ENCODE measurements at regions not wholly inside any gene's neighbourhood (a gene's known extent, or its start where the extent isn't known, plus 50 kb on each side); places are given as distances from the start of the nearest gene placed in this dataset.

DNA sequence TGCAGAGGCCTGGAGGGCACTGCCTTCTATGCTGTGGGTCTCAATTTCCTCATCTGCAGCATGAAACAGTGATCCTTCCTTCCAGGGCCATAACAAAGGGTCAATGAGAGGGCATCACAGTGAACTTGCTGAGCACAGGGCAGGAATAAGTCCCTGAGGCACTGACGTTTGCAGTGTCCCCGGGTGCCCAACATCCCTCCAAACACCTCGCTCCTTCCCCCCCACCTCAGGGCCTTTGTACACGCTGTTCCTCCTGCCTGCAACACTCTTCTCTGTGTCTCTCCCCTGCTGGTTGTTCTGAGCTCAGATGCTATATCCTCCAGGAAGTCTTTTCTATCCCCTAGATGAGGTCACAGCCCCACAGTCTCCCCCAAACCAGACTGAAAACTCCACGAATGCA is 59.7 kb upstream of the TCF20 start:
- no peak overlapping the region for H3K27ac ChIP-seq (ENCODE audit: extremely low read depth, low read depth, low read length)
- no peaks in the 10 kb centered on the region for H3K36me3 ChIP-seq (ENCODE audit: control insufficient read depth in 2 of 2, insufficient read depth in 1 of 2, low read length in 2 of 2)
- ChIA-PET CTCF (interaction anchor here (0.7 to 0.9 kb wide), 3 partner anchors 26 to 140 kb away, joined by 3 to 5 read pairs (median 4); no protein-coding TSS in a partner anchor), POLR2A (no interaction called here)
- no peaks in the 10 kb centered on the region for H3K9me3 ChIP-seq (ENCODE audit: control insufficient read depth, insufficient read depth, low read depth, low read length)
- H3K4me3 ChIP-seq (ENCODE audit: low read depth, low read length) = no peak overlapping the region
- TF ChIP-seq ZNF623 (tag by site-specific recombination; IDR thresholded peaks at IDR 0.05) (peak; percentile 92), SETDB1 (IDR thresholded peaks at IDR 0.05; ENCODE audit: insufficient read length, low read length) (no peak), ZIC2 (tag by site-specific recombination; IDR thresholded peaks at IDR 0.05) (0 out of 2 replicates have a peak, but pooled peaks have one; percentile 31), ZNF558 (tag by site-specific recombination; IDR thresholded peaks at IDR 0.05) (no peak), HOXD13 (CRISPR knock-in tag; IDR thresholded peaks at IDR 0.05; ENCODE audit: borderline replicate concordance) (no peak), ZNF324 (tag by site-specific recombination; IDR thresholded peaks at IDR 0.05) (no peak), ZNF785 (tag by site-specific recombination; IDR thresholded peaks at IDR 0.05) (no peak), ZBTB8A (tag by site-specific recombination; IDR thresholded peaks at IDR 0.05) (no peak)
- peaks cover 4% of the 10 kb centered on the region for H3K4me1 ChIP-seq (ENCODE audit: control insufficient read depth, insufficient read depth, low read length)

- POLR2A ChIA-PET = no interaction called here
- Histone ChIP-seq H3K4me1 (ENCODE audit: control insufficient read depth, insufficient read depth, low read length) (peaks cover 10% of the 10 kb centered on the region), H3K27ac (ENCODE audit: extremely low read depth, low read depth, low read length) (no peak overlapping the region), H3K36me3 (ENCODE audit: control insufficient read depth in 2 of 2, insufficient read depth in 1 of 2, low read length in 2 of 2) (no peaks in the 10 kb centered on the region), H3K9me3 (ENCODE audit: control insufficient read depth, insufficient read depth, low read depth, low read length) (no peaks in the 10 kb centered on the region), H3K4me3 (ENCODE audit: low read depth, low read length) (no peak overlapping the region)
- TF ChIP-seq GLIS1 (tag by site-specific recombination; IDR thresholded peaks at IDR 0.05) (peak; percentile 53), ZNF311 (tag by site-specific recombination; IDR thresholded peaks at IDR 0.05; ENCODE audit: borderline replicate concordance) (no peak)
- CTCF ChIA-PET = interaction anchor here (0.7 kb wide), 1 partner anchor 70 kb away, joined by 3 read pairs; no protein-coding TSS in a partner anchor
These were observed 59.1 kb upstream of the TCF20 start for GRCh38 chr22:42329504-42329903.

- POLR2A ChIA-PET = no interaction called here
- H3K27ac ChIP-seq (ENCODE audit: extremely low read depth, low read depth, low read length) = no peak overlapping the region
- CTCF ChIA-PET = interaction anchor here (0.6 kb wide), 1 partner anchor 113 kb away, joined by 7 read pairs; no protein-coding TSS in a partner anchor
- TF ChIP-seq ZNF335 (tag by site-specific recombination; conservative IDR thresholded peaks at IDR 0.05) = no peak
- TF ChIP-seq, protein P1, sequence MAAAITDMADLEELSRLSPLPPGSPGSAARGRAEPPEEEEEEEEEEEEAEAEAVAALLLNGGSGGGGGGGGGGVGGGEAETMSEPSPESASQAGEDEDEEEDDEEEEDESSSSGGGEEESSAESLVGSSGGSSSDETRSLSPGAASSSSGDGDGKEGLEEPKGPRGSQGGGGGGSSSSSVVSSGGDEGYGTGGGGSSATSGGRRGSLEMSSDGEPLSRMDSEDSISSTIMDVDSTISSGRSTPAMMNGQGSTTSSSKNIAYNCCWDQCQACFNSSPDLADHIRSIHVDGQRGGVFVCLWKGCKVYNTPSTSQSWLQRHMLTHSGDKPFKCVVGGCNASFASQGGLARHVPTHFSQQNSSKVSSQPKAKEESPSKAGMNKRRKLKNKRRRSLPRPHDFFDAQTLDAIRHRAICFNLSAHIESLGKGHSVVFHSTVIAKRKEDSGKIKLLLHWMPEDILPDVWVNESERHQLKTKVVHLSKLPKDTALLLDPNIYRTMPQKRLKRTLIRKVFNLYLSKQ (tag by site-specific recombination; IDR thresholded peaks at IDR 0.05; ENCODE audit: borderline replicate concordance) = no peak
- no peak for TF ChIP-seq MYNN (tag by site-specific recombination; IDR thresholded peaks at IDR 0.05; ENCODE audit: borderline replicate concordance)
- no peak for TF ChIP-seq ZNF433 (tag by site-specific recombination; IDR thresholded peaks at IDR 0.05; ENCODE audit: low read depth)
- TF ChIP-seq ZNF239 (tag by site-specific recombination; IDR thresholded peaks at IDR 0.05) = no peak
- H3K4me1 ChIP-seq (ENCODE audit: control insufficient read depth, insufficient read depth, low read length) = peaks cover 11% of the 10 kb centered on the region
- no peaks in the 10 kb centered on the region for H3K9me3 ChIP-seq (ENCODE audit: control insufficient read depth, insufficient read depth, low read depth, low read length)
- no peak overlapping the region for H3K4me3 ChIP-seq (ENCODE audit: low read depth, low read length)
- no peaks in the 10 kb centered on the region for H3K36me3 ChIP-seq (ENCODE audit: control insufficient read depth in 2 of 2, insufficient read depth in 1 of 2, low read length in 2 of 2)
These were observed 58.3 kb upstream of the TCF20 start for GRCh38 chr22:42328784-42329145.

DNA sequence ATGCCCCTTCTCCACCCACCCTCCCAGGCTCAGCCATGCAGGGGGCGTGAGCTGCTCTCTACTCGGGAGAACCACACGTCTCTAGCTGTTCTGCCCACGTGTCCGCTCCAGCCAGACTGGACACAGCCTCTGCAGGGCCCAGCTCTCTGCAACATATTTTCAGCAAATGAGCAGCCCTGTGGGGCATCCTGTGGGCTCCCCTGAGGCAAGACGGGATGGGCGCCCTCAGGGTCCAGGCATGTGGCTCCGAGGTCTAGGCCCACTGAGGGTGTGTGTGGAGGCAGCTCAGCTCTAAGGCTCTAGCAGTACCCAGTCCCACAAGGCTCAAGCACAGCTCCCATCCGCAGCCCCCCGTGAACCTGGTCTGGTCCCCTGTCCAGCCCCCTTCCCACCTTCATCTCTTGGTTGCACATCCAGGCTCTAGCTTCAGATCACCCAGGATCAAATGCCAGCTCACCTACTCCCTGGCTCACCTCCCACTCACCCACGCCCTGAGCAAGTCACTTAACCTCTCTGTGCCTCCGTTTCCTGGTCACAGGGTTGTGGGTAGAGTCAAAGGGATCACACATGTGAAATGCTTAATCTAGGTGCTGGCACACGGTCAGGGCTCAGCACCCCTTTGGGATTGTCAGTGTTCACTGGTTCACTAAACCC is 57.8 kb upstream of the TCF20 start:
- H3K36me3 ChIP-seq (ENCODE audit: control insufficient read depth in 2 of 2, insufficient read depth in 1 of 2, low read length in 2 of 2) = no peaks in the 10 kb centered on the region
- CTCF ChIA-PET = interaction anchor here (0.6 kb wide), 3 partner anchors 11 to 113 kb away, joined by 3 to 7 read pairs (median 4); no protein-coding TSS in a partner anchor
- POLR2A ChIA-PET = interaction anchor here (0.6 to 1.5 kb wide), 2 partner anchors 85 to 499 kb away, joined by 3 read pairs; no protein-coding TSS in a partner anchor
- TF ChIP-seq ZNF423 (tag by site-specific recombination; IDR thresholded peaks at IDR 0.05) = no peak
- no peak for TF ChIP-seq ZNF37A (tag by site-specific recombination; IDR thresholded peaks at IDR 0.05)
- no peak for TF ChIP-seq ZNF416 (tag by site-specific recombination; IDR thresholded peaks at IDR 0.05)
- peak; percentile 42 for TF ChIP-seq ZFHX2 (tag by site-specific recombination; conservative IDR thresholded peaks at IDR 0.05)
- no peak for TF ChIP-seq ZNF792 (tag by site-specific recombination; IDR thresholded peaks at IDR 0.05)
- TF ChIP-seq ZBTB17 (tag by site-specific recombination; IDR thresholded peaks at IDR 0.05) = no peak
- no peak for TF ChIP-seq ZNF488 (tag by site-specific recombination; IDR thresholded peaks at IDR 0.05)
- TF ChIP-seq ZNF610 (tag by site-specific recombination; IDR thresholded peaks at IDR 0.05; ENCODE audit: borderline replicate concordance) = no peak
- TF ChIP-seq HOXC10 (CRISPR knock-in tag; IDR thresholded peaks at IDR 0.05) = no peak
- no peak for TF ChIP-seq ZNF132 (tag by site-specific recombination; IDR thresholded peaks at IDR 0.05; ENCODE audit: borderline replicate concordance)

More for the DNA sequence above, 57.8 kb upstream of the TCF20 start:
- Histone ChIP-seq H3K27ac (ENCODE audit: extremely low read depth, low read depth, low read length) (no peak overlapping the region), H3K4me3 (ENCODE audit: low read depth, low read length) (no peak overlapping the region), H3K9me3 (ENCODE audit: control insufficient read depth, insufficient read depth, low read depth, low read length) (no peaks in the 10 kb centered on the region), H3K4me1 (ENCODE audit: control insufficient read depth, insufficient read depth, low read length) (peaks cover 11% of the 10 kb centered on the region)
